ENCODE measurements at regions not wholly inside any gene's neighbourhood (a gene's known extent, or its start where the extent isn't known, plus 50 kb on each side); places are given as distances from the start of the nearest gene placed in this dataset.

GRCh38 chr6:40671694-40672050, 84.5 kb upstream of the LRFN2 start:
- TF ChIP-seq CTCF (IDR thresholded peaks at IDR 0.05 in 2 of 3, conservative IDR thresholded peaks at IDR 0.05 in 1 of 3; ENCODE audit: borderline replicate concordance in 1 of 3, insufficient read depth in 1 of 3, low read depth in 2 of 3, low read length in 2 of 3): no peak
- TF ChIP-seq RAD21 (IDR thresholded peaks at IDR 0.05; ENCODE audit: low read depth): no peak
- TF ChIP-seq SP1 (IDR thresholded peaks at IDR 0.05; ENCODE audit: low read depth): no peak
- no peak for TF ChIP-seq ZFX (IDR thresholded peaks at IDR 0.05)
- TF ChIP-seq REST (IDR thresholded peaks at IDR 0.05; ENCODE audit: low read depth): no peak
- TF ChIP-seq SRF (IDR thresholded peaks at IDR 0.05; ENCODE audit: low read depth): no peak

Data from HCT116 (cell line).